ENCODE measurements at regions not wholly inside any gene's neighbourhood (a gene's known extent, or its start where the extent isn't known, plus 50 kb on each side); places are given as distances from the start of the nearest gene placed in this dataset.

GRCh38 chr18:61953641-61954040 is 60.8 kb upstream of the RNF152 start:
- ATAC-seq, result no peak
- intact Hi-C loops (cut with micrococcal nuclease; ENCODE audit: unreplicated experiment), result no loop called here
- no peak overlapping the region for H3K27ac ChIP-seq (ENCODE audit: low read length)
- no peaks in the 10 kb centered on the region for H3K36me3 ChIP-seq (ENCODE audit: control insufficient read depth, insufficient read depth, low read length)
- in situ Hi-C loops (cut with HindIII; ENCODE audit: low pct_unique_long_range_greater_than_20kb, low sequenced_read_pairs), result no loop called here
- no peak overlapping the region for H3K4me3 ChIP-seq (ENCODE audit: low read depth in 2 of 2, low read length in 2 of 2)
- CTCF ChIA-PET, result interaction anchor here (0.6 kb wide), 1 partner anchor 817 kb away, joined by 3 read pairs; no protein-coding TSS in a partner anchor
- H3K9me3 ChIP-seq (ENCODE audit: control insufficient read depth, insufficient read depth, low read depth, low read length), result no peaks in the 10 kb centered on the region
- no peak for DNase-seq (ENCODE audit: low read depth, low spot score)
- no peaks in the 10 kb centered on the region for H3K4me1 ChIP-seq (ENCODE audit: control insufficient read depth, insufficient read depth, low read length)
- BruUV-seq (replicated peaks), result no TSS peak
- TF ChIP-seq TCF7L2 (IDR thresholded peaks at IDR 0.05; ENCODE audit: low read depth, low read length) (no peak), SIN3A (IDR thresholded peaks at IDR 0.05; ENCODE audit: borderline replicate concordance, insufficient read depth, low read depth, low read length) (no peak), POLR2AphosphoS5 (IDR thresholded peaks at IDR 0.05; ENCODE audit: low read depth, low read length) (no peak), CTCF (IDR thresholded peaks at IDR 0.05) (no peak), REST (IDR thresholded peaks at IDR 0.05; ENCODE audit: insufficient read depth in 1 of 2, low read depth in 2 of 2, low read length in 1 of 2) (no peak)
- POLR2A ChIA-PET, result no interaction called here
- H3K27me3 ChIP-seq (ENCODE audit: control insufficient read depth, insufficient read depth, low read length), result no peaks in the 10 kb centered on the region

- intact Hi-C loops (cut with micrococcal nuclease; ENCODE audit: unreplicated experiment) (no loop called here), in situ Hi-C loops (cut with HindIII; ENCODE audit: low pct_unique_long_range_greater_than_20kb, low sequenced_read_pairs) (no loop called here)
These were observed 60.4 kb upstream of the RNF152 start for GRCh38 chr18:61953161-61953560.

GRCh38 chr18:61951396-61951795 is 58.6 kb upstream of the RNF152 start:
- TF ChIP-seq POLR2AphosphoS5 (IDR thresholded peaks at IDR 0.05; ENCODE audit: low read depth, low read length), result no peak
- TF ChIP-seq SIN3A (IDR thresholded peaks at IDR 0.05; ENCODE audit: borderline replicate concordance, insufficient read depth, low read depth, low read length), result no peak
- no peak for TF ChIP-seq CTCF (IDR thresholded peaks at IDR 0.05)
- no peak for TF ChIP-seq TCF7L2 (IDR thresholded peaks at IDR 0.05; ENCODE audit: low read depth, low read length)
- no peak for TF ChIP-seq REST (IDR thresholded peaks at IDR 0.05; ENCODE audit: insufficient read depth in 1 of 2, low read depth in 2 of 2, low read length in 1 of 2)
- Histone ChIP-seq H3K27me3 (ENCODE audit: control insufficient read depth, insufficient read depth, low read length) (no peaks in the 10 kb centered on the region), H3K27ac (ENCODE audit: low read length) (no peak overlapping the region), H3K4me3 (ENCODE audit: low read depth in 2 of 2, low read length in 2 of 2) (no peak overlapping the region), H3K36me3 (ENCODE audit: control insufficient read depth, insufficient read depth, low read length) (no peaks in the 10 kb centered on the region), H3K4me1 (ENCODE audit: control insufficient read depth, insufficient read depth, low read length) (no peaks in the 10 kb centered on the region), H3K9me3 (ENCODE audit: control insufficient read depth, insufficient read depth, low read depth, low read length) (no peaks in the 10 kb centered on the region)
- CTCF ChIA-PET, result no interaction called here
- intact Hi-C loops (cut with micrococcal nuclease; ENCODE audit: unreplicated experiment) (no loop called here), in situ Hi-C loops (cut with HindIII; ENCODE audit: low pct_unique_long_range_greater_than_20kb, low sequenced_read_pairs) (no loop called here)
- no peak for DNase-seq (ENCODE audit: low read depth, low spot score)
- BruUV-seq (replicated peaks), result no TSS peak
- POLR2A ChIA-PET, result no interaction called here
- ATAC-seq, result no peak

More at GRCh38 chr18:61953161-61953560, 60.4 kb upstream of the RNF152 start:
- Histone ChIP-seq H3K27ac (ENCODE audit: low read length) (no peak overlapping the region), H3K36me3 (ENCODE audit: control insufficient read depth, insufficient read depth, low read length) (no peaks in the 10 kb centered on the region), H3K9me3 (ENCODE audit: control insufficient read depth, insufficient read depth, low read depth, low read length) (no peaks in the 10 kb centered on the region), H3K4me1 (ENCODE audit: control insufficient read depth, insufficient read depth, low read length) (no peaks in the 10 kb centered on the region), H3K4me3 (ENCODE audit: low read depth in 2 of 2, low read length in 2 of 2) (no peak overlapping the region), H3K27me3 (ENCODE audit: control insufficient read depth, insufficient read depth, low read length) (no peaks in the 10 kb centered on the region)
- DNase-seq (ENCODE audit: low read depth, low spot score), result no peak
- TF ChIP-seq TCF7L2 (IDR thresholded peaks at IDR 0.05; ENCODE audit: low read depth, low read length) (no peak), POLR2AphosphoS5 (IDR thresholded peaks at IDR 0.05; ENCODE audit: low read depth, low read length) (no peak)
- no TSS peak for BruUV-seq (replicated peaks)
- CTCF ChIA-PET, result no interaction called here
- POLR2A ChIA-PET, result no interaction called here
- ATAC-seq, result no peak
